ENCODE measurements at regions not wholly inside any gene's neighbourhood (a gene's known extent, or its start where the extent isn't known, plus 50 kb on each side); places are given as distances from the start of the nearest gene placed in this dataset.

DNA sequence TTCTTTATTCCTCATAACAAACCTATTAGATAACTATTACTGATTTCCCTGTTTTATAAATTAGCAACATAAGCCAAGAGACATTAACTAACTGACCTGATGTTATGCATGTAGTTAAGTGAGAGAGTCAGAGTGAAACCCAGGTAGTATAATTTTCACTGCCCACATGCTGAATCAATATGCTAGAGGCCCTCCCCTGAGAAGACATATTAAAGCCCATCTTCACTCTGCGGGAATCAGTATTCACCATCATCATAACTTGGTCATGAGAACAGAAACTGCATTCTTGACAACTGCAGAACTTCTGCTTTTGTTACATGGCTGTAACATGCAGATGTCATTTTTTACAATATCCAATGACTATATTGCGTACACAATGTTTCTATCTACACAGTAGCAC is 1324.3 kb downstream of the ARAP2 start:
- DNase-seq, result no peak

DNA sequence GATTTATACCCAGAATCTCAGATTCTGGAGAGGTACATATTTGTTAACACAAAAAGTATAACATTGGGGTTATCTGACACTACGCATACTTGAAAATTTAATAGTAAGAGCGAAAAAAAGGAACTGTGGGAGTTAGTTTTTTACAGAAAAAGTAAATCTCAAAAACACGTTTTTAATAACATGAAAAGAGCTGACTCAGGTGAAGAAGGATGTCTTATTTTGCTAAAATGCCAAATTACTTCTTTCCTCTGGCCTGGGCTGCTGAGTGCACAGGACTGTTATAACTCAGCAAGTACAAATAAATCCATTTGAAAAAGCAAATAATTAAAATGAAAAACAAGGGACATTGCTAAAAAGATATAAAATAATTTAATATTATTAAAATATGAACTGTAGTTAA is 1322.9 kb downstream of the ARAP2 start:
- no peak for DNase-seq

DNA sequence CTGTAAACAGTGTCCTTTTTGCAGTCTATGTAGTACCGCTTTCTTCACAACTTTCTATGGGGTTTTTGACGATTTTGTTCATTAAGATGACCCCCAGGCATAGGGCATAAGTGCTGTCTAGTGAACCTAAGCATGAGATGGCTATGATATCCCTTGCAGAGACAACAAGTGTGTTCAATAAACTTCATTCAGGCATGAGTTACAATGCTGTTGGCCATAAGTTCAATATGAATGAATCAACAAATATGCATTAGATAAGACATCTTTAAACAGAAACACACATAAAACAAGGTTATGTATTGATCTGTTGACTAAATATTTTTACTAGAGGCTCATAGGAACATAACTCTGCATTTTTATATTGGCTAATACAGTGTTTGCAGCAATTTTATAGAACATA is 1322.0 kb downstream of the ARAP2 start:
- no peak for DNase-seq

DNA sequence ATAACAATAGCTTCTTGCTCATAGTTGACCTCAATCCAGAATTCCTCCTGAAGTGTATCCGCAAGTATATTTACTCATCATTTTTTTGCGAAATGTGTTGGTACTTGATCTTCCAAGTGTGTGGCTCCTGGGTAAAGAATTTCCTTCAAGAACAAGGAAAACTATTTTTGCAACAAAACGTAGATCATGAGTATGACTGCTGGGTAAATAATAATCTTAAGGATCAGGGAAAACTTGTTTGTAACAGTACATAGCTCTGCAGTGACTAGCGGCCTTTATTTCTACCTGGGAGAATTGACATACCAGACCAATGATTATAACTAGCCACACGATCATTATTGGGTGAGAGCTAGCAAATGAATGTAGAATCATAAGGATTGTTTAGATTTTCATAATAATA is 1311.7 kb downstream of the ARAP2 start:
- DNase-seq, result no peak

DNA sequence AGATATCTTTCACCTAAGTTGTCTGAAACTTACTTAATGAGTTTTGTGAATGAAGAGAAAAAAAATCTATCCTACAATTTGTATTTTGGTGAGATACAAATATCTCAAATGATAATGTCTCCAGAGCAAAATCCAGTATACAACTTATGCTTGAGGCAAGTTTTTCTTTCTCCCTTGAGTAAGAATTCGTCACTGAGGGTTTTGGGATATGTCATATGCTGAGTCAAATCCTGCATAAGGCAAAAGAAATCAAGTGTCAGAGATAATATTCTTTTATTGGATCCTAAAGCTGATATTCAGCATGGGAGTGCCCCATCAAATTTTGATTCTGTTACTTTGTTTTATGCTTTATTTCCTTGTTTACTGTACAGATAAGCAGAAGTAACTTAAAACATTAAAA is 1308.6 kb downstream of the ARAP2 start:
- DNase-seq, result no peak

DNA sequence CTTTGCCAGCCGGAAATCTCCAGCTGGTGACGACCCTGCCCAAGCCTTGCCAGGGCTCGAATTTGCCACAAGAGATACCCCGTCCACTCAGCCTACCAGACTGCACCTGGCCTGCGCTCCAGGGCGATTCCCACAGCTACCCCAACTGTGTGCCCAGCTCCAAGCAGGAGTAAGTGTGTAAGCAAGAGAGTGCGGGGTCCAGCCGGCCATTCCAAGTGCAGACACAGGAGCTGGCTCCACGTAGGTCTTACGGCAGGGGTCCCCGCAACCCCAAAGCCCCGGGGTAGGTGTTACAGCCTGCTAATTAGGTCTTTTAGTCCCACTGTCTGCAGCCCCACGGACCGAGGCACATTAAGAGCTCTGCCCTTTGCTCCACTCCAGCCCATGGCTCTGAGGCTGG is 1305.2 kb downstream of the ARAP2 start:
- DNase-seq, result no peak

DNA sequence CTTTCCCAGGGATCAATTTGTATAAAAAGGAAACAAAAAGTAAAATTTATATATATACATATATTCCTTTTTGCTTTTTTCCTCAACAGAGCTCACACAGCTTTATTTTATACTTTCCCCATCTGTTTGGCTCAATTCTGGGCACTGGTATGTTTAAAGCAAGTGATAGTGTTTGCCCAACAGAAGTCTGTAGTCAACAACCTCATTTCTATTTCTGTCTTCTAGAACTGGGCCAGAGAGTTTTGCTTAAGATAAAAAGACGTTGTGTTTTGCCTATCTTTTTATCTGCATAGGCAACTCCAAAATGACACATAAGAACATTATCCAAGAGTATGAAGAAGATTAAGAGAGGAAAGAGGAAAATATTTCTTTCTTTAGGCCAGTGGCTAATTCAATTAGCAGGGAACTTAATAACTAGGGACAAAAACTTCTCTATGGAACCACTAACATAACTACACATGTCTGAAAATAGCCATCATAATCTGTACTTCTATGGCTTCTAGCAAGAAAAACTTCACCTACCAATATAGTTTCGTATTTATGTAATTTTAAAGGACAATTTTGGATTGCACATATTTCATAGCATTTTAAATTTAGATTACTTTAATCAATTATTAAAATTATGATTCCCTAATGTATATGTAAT is 1300.5 kb downstream of the ARAP2 start:
- no peak for DNase-seq

DNA sequence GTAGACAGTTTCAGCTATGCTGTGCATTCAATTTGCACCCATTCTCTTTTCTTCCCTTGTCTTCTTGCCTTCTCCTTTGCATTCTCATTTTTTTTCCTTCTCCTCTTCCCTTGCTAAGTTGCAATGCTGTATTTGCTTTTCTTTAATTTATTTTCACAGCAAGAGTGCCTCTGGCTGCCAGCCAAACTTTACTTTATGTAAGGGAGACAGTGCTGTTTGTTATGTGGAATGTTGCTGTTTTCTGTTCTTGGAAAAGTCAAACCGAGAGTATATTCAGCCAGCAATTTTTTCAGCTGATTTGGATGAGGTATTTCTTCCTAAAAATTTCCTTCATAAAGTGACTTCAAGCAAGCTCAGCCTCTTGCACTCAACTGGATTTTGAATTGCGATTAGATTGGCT is 1293.4 kb downstream of the ARAP2 start:
- no peak for DNase-seq

DNA sequence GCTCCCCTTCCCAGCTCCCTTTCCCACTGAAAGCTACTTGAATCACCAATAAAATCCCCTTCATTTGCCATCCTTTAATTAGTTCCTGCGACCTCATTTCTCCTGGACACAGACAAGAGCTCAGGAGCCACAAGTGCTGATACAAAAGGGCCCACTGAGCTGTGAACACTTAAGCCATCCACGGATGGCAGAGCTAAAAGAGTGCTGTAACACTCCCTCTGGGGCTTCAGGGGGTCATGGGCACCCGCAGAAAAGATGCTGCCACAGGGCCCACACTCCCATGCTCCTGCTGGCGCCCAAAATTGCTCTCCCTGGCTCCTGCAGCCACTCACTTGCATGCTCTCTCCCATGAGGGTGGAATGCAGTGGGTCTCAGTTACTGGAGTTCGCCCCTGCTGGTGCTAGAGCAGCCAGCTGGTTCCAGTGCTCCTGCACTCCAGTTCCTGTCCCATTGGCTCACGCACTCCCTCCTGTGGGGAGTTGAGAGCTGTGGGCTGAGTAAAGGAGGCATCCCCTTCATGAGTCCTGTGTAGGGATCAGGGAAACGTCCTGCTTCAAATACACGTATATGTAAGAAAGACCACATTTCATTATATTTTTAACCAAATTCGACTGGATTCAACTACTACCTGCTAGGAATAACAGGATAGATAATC is 1291.0 kb downstream of the ARAP2 start:
- peak in 1 of 2 experiments; percentile 8 for DNase-seq

DNA sequence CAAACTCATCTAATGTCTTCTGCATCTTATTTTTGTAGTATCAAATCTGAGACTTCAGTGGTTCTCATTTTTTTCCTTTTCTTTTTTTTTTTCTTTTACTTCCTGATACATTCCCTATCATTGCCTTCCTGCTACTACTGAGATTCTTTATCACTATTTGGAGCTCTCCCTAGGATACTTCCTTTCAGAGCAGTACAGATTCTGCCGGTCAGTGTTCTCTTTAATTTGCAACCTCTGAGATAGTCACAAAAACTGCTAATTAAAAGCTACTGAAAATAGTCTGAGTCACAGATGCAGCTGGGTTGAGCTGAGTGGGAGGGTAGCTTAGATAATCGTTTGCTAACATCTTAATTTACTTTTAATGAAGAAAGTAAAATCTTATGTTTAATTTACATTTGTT is 1279.7 kb downstream of the ARAP2 start:
- DNase-seq, result no peak

DNA sequence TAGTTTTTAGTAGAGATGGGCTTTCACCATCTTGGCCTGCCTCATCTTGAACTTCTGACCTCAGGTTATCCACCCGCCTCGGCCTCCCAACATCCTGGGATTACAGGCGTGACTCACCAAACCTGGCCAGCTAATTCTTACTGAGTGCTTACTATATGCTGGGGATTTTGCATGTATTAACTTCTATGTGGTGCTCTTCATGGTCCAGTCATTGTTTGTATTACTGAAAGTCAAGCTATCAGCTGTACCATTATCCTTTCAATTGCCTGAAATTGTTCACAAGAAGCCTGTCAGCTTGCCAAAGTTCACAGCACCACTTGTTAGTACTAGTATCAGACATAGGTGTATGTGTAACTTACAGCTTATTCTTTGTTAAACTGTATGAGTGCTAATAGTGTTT is 1272.1 kb downstream of the ARAP2 start:
- no peak for DNase-seq

DNA sequence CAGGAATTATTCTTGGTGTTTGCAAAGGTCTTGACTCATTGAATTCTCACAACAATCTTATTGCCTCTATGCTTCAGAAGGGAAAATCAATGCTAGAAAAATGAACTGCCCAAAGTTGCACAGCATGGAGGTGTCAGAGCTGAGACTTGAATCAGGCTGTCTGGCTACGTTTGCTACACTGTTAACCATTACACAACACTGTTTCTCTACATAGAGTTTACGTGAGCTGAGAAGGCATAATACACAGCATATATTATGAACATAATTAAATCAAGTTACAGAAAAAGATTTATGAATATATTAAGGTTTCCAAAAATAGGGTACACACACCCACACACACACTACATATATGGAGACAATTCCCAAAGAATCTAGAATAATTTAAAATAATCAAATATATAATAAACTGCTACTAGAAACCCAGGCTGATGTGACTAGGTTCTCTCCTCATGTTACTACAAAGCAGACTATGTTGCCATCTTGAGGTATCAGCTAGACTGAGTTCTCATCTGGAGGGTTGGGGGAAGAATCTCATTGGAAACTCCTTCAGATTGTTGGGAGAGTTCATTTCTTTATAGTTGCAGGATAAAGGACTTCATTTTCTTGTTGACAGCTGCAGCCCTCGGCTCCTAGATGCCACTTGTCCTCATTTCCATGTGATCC is 1270.5 kb downstream of the ARAP2 start:
- DNase-seq, result no peak

DNA sequence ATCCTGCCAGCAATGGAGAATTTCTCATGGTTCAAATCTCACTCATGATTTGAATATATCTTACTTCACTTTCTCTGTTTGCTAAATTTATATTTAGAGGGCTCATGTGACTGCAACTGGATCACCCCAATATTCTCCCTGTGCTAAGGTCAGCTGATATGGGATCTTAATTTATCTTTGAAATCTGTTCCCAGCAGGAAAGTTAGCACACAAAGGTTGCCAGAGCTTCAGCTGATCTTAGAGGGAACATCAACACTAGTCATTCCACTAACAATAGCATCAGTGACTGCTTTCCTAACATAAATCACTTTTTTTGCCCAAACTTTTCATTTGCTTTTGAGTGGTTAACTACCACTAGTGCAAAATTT is 1270.0 kb downstream of the ARAP2 start:
- DNase-seq, result no peak

DNA sequence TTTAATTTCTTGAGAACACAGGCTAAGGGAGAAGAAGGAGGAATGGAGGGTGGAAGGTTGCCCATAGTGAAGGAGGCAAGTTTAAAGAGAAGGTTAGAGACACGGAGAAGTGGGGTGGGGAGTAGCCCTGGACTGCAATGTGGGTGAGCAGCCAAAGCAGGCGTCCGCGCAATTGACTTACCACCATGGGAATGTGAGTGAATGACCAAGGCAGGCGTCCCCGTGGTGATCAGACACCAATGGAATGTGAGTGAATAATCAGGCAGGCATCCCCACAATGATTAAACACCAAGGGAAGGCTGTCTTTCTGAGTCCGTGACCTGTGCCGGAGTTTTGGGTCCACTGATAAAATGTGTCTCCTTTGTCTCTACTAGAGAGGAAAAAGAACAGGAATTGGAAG is 1223.1 kb downstream of the ARAP2 start:
- peak; percentile 54 to 70 for DNase-seq

DNA sequence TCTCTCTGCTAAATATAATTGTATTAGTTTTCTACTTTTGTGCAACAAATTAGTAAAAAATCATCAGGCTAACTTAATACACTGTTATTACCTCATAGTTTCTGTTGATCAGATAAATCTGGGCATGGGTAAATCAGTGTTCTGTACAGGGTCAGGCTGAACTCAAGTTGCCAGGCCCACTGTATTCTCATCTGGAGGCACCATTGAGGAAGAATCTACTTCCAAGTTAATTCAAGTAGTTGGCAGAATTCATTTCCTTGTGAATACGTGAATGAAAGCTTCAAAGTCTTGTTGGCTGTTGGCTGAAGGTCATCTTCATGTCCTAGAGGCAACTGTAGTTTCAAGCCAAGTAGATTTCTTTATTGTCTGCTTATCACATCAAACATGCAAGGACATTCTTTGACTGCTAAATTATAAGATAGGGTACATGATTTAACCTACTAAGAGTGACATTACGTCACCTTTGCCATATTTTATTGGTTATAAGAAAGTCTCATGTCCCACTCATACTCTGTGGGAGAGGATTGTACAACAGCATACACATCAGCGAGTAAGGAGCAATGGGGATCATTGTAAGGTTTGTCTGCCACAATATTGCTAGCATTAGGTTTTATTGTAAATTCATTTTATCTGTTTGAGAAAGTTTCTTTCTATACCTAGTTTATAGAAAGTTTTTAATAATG is 1219.0 kb downstream of the ARAP2 start:
- DNase-seq, result no peak

DNA sequence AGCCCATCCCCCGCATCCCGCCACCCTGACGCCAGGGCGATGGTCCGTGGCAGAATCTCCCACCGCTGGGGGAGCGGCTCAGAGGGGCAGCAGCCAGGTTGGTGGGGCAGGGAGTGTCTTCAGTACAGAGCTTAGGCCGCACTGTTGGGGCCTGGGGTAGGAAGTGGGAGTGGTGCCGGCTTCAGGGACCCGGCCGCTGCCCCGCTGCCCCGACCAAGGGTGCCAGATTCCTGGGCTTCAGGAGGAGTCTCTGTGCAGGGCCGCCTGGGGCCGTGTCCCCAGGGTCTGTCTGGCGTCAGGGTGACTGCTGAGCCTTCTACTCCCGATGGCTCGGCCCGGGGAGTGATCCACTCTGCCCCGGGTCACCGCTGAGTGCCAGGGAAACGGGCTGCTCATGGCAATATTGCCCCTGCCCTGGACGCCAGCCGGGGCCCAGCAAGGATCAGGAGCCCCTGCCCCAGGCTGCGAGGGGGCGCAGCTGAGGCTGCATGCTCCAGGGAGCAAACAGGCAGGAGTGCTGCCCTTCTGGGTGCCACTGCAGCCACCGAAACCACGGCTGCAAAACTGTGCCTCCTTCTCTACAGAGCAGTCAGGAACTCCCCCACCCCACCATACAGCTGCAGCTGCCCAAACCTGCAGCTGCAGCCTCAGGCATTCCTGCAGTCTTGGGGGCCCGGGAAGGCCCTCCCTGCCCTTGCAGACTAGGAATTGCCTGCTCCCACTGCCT is 1206.1 kb downstream of the ARAP2 start:
- DNase-seq, result no peak

DNA sequence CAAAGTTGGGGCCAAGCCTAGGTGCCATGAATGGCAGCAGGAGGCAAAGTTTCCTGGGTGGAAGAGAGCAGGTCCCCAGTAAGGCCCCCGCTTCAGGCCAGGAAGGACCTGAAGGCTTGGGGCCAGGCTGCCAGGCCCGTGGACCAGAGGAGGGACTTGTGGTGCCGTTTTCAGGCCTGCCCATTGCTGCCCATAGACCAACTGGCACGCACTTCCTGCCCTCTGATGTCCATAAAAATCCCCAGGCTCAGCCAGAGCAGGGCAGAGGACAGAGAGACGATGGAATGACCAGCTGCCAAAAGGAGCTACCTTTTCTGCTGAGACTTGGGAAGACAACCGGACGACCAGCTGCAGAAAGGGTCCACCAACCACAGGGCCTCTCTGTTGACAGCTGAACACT is 1205.5 kb downstream of the ARAP2 start:
- no peak for DNase-seq

DNA sequence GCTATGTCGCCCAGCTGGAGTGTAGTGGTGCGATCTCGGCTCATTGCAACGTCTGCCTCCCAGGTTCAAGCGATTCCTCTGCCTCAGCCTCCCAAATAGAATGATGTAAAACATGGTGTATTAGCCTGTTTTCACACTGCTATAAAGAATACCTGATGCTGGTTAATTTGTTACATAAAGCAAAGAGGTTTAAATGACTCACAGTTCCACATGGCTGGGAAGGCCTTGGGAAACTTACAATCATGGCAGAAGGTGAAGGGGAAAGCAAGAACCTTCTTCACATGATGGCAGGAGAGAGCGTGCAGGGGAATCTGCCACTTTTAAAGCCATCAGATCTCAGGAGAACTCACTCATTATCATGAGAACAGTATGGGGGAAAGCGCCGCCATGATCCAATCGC is 1191.8 kb downstream of the ARAP2 start:
- DNase-seq, result no peak

DNA sequence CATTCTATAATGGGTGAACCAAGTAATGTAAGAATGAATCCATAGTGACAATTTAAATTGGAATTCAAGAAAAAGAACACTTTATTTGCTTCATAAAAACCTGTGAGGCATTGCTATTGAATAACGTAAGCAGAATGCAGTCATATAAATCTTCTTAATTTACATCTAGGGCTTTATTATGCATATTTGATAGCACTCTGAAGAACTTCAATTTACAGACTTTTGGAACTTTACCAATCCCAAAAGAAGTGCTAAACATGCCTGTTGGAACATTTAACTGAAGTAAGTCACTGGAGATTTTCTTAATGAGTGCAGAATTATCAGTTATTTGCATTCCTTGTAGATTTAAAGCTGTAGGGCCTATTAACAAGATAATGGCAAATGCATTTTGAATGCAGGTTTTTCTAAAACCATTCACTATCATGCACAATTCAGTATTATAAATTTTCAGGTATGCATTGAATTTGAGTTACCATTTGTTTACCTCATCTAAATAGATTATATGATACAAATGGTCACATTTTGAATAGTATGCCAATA is 1181.2 kb downstream of the ARAP2 start:
- DNase-seq, result no peak

DNA sequence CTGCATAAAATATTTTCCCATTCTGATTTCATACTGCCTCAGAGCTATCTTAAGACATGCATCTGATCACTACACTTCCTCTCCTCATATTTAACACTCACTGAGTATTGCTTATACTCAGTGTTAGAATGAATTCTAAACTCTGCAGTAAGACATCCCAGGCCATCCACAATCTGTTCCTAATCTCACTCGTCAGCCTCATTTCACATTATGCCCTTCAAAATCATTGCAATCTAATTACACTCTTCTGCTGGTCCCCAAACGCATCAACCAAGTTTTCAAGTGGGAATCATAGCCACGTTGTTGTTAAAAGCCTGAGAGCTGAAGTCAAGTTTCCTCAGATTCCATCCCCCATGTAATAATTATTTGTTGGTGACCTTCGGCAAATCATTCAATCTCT is 1177.9 kb downstream of the ARAP2 start:
- no peak for DNase-seq

DNA sequence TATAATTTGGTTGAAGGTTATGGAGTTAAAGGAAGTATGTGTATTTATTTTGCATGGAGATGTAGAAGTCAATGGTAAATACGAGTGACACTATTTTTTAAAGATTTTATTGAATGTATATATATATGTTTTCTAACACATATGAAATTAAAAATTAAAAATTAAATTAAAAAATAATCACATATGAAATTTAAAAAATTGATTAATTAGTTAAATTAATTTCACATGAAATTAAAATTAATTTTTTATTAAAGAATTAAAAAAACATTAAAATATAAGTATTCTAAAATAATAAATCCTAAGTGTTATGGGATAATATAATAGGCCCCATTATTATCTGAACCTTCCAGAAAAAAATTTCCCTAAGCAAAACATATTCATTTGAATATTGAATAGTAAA is 1163.5 kb downstream of the ARAP2 start:
- no peak for DNase-seq

DNA sequence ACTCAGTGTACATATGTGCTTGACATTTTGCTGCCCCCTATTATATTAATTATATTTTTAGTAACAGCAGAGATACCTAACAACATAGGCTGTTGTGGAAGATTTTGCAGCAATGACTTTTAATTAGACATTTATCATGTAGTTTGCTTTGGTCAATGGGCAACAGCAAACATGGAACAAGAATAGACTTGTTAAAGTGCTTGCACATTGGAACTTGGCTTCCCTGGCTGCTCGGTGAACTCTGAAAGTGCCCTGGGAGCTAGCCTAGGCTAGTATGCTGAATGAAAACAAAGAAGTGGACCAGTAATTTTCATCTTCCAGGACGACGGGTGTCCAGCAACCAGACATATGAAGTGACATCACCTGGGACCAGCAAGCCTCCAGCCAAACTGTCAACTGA is 1157.1 kb downstream of the ARAP2 start:
- no peak for DNase-seq

DNA sequence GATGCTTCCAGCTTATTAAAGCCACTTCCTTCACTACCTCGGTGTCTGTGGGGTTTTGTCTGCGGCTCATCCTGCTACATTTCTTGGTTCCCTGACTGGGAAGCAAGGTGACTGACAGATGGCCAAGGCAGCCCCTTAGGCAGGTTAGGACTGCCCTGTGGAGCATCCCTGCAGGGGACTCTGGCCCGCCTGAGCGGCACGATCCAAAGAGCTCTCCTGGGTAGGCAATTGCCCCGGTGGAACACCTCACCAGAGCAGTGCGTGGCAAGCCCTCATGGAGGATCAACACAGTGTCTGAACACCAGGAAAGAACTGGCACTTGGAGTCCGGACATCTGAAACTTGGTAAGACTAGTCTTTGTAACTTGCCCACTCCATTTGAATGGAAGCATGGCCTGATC is 1143.4 kb downstream of the ARAP2 start:
- no peak for DNase-seq
